Parathyroid adenoma (tissue), 2 donors: ENCODE measurements at regions not wholly inside any gene's neighbourhood (a gene's known extent, or its start where the extent isn't known, plus 50 kb on each side); places are given as distances from the start of the nearest gene placed in this dataset.
A peak's percentile ranks its signal among the peaks of the same experiment; 100 is the strongest.

ENCODE experiments used
- H2AFZ ChIP-seq: fragments of 300-600 bp; sonication (generic); one replicate; pipeline ENCODE4 v1.7.0; 2017; ENCODE audit warnings: antibody characterized with exemption, mild to moderate bottlenecking
- H3K27ac ChIP-seq: fragments of 300-600 bp; sonication (generic); one replicate; pipeline ENCODE4 v1.7.0; 2017
- H3K27me3 ChIP-seq: fragments of 300-600 bp; sonication (generic); one replicate; pipeline ENCODE4 v1.7.0; 2017; ENCODE audit warnings: low read length; ENCODE audit not compliant: control insufficient read depth, insufficient read depth
- H3K36me3 ChIP-seq: fragments of 300-600 bp; sonication (generic); one replicate; pipeline ENCODE4 v1.7.0; 2017; ENCODE audit warnings: low read length; ENCODE audit not compliant: control insufficient read depth, insufficient read depth
- H3K4me1 ChIP-seq: fragments of 300-600 bp; sonication (generic); one replicate; pipeline ENCODE4 v1.7.0; 2017; ENCODE audit warnings: control low read depth
- H3K4me2 ChIP-seq: fragments of 300-600 bp; sonication (generic); one replicate; pipeline ENCODE4 v1.7.0; 2017; ENCODE audit warnings: low read length
- H3K4me3 ChIP-seq: fragments of 300-600 bp; sonication (generic); one replicate; pipeline ENCODE4 v1.7.0; 2017; ENCODE audit warnings: low read depth, low read length
- H3K79me2 ChIP-seq: fragments of 300-600 bp; sonication (generic); one replicate; pipeline ENCODE4 v1.7.0; 2017; ENCODE audit warnings: control low read depth
- H3K9ac ChIP-seq: fragments of 300-600 bp; sonication (generic); one replicate; pipeline ENCODE4 v1.7.0; 2017; ENCODE audit warnings: mild to moderate bottlenecking
- H3K9me3 ChIP-seq: fragments of 300-600 bp; sonication (generic); one replicate; pipeline ENCODE4 v1.7.0; 2017; ENCODE audit warnings: low read length; ENCODE audit not compliant: control insufficient read depth
- CTCF ChIP-seq: fragments of 300-600 bp; sonication (generic); IDR thresholded peaks from one replicate; pipeline ENCODE4 v1.7.0; 2017; ENCODE audit warnings: antibody characterized with exemption, mild to moderate bottlenecking
- donor health status: primary hyperparathyroidism.

GRCh38 chr16:85470873-85471272 lies 142.2 kb upstream of the GSE1 start:
- no peak overlapping the region for H3K9ac ChIP-seq
- no peak overlapping the region for H3K27ac ChIP-seq
- no peaks in the 10 kb centered on the region for H3K27me3 ChIP-seq
- H3K4me3 ChIP-seq = no peak overlapping the region
- no peak overlapping the region for H3K4me2 ChIP-seq
- H2AFZ ChIP-seq = no peak overlapping the region
- H3K79me2 ChIP-seq = peaks cover 80% of the 10 kb centered on the region
- H3K9me3 ChIP-seq = no peaks in the 10 kb centered on the region
- H3K4me1 ChIP-seq = peaks cover 28% of the 10 kb centered on the region
- H3K36me3 ChIP-seq = no peaks in the 10 kb centered on the region
- no peak for TF ChIP-seq CTCF

GRCh38 chr16:85471469-85472431 lies 141.4 kb upstream of the GSE1 start:
- Histone ChIP-seq H3K27me3 (no peaks in the 10 kb centered on the region), H2AFZ (no peak overlapping the region), H3K79me2 (peaks cover 82% of the 10 kb centered on the region), H3K4me3 (no peak overlapping the region), H3K9me3 (no peaks in the 10 kb centered on the region), H3K36me3 (no peaks in the 10 kb centered on the region), H3K27ac (peak overlapping the region; percentile 64), H3K4me1 (peaks cover 22% of the 10 kb centered on the region), H3K4me2 (no peak overlapping the region), H3K9ac (no peak overlapping the region)
- TF ChIP-seq CTCF = peak; percentile 40

- peaks cover 81% of the 10 kb centered on the region for H3K79me2 ChIP-seq
- H3K9ac ChIP-seq = no peak overlapping the region
- no peak for TF ChIP-seq CTCF
- no peaks in the 10 kb centered on the region for H3K9me3 ChIP-seq
- H3K4me1 ChIP-seq = peaks cover 19% of the 10 kb centered on the region
- H2AFZ ChIP-seq = no peak overlapping the region
- no peak overlapping the region for H3K4me2 ChIP-seq
- H3K27ac ChIP-seq = peak overlapping the region; percentile 64
- H3K4me3 ChIP-seq = no peak overlapping the region
- H3K36me3 ChIP-seq = no peaks in the 10 kb centered on the region
- H3K27me3 ChIP-seq = no peaks in the 10 kb centered on the region
Measured at GRCh38 chr16:85472514-85472913, 140.6 kb upstream of the GSE1 start.

- Histone ChIP-seq H3K27me3 (no peaks in the 10 kb centered on the region), H3K4me2 (no peak overlapping the region), H3K27ac (no peak overlapping the region), H3K9me3 (no peaks in the 10 kb centered on the region), H3K4me1 (peaks cover 19% of the 10 kb centered on the region), H3K36me3 (no peaks in the 10 kb centered on the region), H2AFZ (no peak overlapping the region), H3K4me3 (no peak overlapping the region), H3K9ac (no peak overlapping the region), H3K79me2 (peaks cover 77% of the 10 kb centered on the region)
- TF ChIP-seq CTCF = no peak
Measured at GRCh38 chr16:85473323-85473722, 139.8 kb upstream of the GSE1 start.
